ENCODE measurements at regions not wholly inside any gene's neighbourhood (a gene's known extent, or its start where the extent isn't known, plus 50 kb on each side); places are given as distances from the start of the nearest gene placed in this dataset.
A peak's percentile ranks its signal among the peaks of the same experiment; 100 is the strongest.

DNA sequence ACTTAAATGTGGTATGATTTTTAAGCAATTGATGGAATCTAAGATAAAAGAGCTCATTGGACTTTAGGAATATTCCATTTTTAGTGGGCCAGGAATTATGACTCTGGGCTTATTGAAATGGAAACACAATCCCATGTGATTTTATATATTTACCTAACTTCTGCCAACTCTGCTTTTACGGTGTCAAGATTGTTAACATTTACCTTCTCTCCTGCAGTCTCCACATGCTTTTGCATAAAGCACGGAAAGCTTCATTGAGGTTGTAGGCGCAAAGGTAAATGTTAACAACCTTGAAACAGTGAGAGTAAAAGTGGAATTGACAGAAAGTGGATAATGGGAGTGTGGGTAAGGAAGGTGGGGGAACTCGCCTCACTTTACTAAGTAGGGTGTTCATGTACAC lies 468.1 kb downstream of the PMP22 start:
- DNase-seq = no peak

DNA sequence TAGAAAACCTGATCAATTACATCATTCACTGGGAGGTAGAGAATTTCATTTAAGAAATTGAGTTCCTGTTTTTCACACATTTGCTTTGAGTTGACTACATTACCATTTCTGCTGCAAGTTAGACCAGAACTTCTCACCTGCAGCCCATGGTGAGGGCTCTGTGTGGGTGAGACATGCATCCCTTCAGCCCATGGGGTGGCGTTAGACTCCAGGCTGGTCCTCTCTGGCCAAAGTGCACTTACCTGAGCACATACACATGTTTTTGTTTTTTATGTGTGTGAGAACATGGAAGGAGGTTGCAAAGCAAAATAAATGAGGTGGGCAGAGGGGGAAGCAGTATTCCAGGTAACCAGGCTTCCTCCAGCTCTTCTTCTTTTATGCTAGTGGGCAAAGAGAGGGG lies 470.2 kb downstream of the PMP22 start:
- DNase-seq = no peak

DNA sequence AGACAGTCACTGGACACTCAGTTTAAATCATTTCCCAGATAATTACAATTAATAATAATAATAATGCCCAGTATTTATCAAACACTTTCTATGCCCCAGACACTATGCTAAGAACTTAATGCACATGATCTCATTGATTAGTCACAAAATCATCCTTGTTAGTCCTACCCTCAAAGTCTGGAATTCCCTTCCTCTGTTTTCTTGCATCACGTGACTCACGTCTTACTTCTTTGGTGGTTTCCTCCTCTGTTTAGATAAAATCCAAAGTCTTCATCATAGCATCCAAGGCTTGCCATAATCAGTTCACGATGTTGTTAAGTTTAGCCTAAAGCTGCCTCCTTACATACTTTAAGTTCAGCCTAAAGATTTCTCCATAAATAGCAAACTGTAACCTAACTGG lies 471.9 kb downstream of the PMP22 start:
- DNase-seq = no peak

DNA sequence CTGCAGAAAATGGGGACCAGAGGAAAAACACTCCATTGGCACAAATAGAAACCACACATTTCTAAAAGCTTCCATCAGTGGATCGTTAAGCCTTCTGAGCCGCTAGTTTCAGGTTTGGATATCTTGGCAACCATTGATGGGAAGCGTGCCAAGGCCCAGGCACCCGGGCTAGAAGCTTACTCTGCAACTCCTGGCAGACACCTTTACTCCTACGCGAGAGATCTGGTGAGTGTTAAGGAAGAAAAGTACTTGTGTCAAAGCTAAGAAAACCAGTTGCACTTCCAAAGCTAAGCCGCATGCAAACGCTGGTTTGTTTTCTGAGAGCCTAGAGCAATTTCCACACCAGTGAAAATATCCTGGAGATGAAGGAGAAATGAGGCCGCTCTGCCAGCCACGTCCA lies 472.4 kb downstream of the PMP22 start:
- DNase-seq = no peak

DNA sequence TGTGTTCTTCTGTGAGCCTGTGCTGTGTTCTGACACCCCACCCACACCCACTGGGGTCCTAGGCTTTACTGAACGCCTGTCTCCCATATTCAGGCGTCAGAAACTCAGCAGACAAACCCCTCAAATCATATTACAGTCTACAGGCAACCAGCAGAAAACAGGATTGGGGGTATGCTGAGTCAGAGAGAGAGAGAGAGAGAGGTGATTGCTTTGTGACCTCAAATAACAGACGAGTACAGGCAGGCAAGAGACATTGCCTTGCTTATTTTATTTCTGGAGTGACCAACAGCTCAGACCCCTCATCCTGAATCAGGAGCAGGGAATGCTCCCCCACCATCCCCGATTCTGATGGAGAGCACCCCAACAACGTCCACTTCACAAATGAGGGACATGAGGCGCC lies 473.9 kb downstream of the PMP22 start:
- no peak for DNase-seq

DNA sequence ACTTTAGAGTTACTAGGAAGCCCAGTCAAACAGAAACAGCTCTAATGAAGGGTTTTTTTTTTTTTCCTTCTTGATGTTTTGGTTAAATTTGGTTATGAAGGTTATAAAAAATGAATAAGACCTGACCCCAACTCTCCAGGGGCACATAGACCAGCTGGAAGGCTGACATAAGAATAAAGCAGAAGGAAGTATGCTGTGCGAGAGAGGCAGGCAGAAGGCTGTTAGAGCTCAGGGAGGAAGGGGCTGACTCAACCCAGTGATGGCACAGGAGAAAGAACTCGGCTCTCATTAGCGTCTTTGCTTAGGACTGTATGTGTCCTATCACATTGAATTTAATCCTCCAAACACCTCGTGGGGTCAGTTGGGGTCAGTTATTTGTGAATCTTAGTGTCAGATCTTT lies 474.6 kb downstream of the PMP22 start:
- DNase-seq = no peak

DNA sequence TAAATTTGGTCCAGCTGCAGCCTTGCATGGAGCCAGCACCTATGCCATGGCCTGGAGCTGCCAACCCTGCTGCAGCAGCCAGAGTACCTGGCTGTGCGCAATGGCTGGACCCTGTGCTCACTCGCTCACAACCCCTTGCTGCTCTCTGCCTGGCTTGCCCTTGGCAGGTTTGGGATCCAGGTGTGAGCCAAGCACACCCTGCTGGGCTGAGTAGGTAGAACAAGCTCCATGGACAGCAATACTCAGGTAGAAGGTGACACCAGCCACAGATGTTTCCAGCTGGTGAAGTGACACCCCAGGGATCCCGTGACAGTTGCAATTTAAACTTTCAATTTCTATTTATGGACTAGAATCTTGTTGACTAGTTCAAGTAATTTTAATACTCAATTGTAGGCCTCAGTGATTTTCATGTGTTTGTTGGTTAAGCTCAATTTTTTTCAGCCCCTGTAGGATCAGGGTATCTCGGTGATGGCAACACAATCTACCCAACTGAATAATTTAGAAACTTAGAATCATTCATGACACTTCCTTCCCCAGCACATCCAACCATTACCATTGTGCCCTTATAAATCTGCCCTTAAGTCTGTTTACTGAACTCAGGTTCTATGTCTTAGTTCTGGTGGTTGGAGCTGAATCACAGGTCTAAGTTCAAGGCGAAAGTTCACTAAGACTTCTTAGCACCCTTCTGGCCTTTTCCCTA lies 480.0 kb downstream of the PMP22 start:
- peak; percentile 1 to 7 for DNase-seq

DNA sequence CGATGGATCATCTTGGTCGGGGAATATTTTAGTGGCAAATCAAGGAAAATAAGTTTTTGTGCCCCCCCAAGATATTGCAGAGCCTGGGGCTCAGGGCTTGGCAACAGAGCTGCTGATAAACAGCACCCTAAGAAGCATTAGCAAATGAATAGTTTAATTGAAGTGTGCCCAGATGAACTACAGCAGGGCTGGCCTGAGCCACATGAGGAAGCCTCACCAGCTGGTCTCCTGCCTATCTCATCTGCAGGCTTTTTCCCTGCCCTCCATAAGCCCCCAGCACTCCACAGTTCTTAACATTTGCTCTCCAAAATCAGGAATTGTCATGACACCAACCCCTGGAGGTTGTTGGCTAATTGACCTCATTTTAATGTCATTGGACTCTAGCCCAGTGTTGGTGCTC lies 480.2 kb downstream of the HS3ST3B1 start:
- DNase-seq = no peak

DNA sequence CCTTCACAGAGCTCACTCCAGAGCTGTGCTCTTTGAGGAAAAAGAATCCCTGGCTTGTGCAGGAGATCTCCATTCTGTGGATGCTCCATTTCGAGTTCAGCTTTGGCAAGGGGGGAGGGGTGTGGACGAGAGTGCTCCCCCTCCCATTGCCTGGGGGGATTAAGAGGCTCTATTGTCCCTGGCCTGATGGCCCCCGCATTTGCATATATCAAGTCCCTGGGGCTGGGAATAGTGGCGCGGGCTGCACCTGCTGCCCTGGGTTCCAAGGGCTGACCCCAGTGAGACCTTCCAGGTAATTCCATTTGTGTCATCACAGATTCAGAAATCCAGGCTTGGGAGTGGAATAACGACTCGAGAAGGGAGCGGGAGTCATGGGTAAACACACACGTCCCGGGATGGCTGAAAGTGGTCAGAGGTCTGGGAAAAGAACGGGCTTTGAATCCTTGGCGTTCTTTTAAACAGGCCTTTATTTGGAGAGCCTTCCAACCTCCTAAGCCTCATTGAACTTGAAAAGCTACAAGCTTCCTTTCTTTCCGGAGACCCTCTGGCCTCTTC lies 479.3 kb downstream of the HS3ST3B1 start:
- DNase-seq = no peak

DNA sequence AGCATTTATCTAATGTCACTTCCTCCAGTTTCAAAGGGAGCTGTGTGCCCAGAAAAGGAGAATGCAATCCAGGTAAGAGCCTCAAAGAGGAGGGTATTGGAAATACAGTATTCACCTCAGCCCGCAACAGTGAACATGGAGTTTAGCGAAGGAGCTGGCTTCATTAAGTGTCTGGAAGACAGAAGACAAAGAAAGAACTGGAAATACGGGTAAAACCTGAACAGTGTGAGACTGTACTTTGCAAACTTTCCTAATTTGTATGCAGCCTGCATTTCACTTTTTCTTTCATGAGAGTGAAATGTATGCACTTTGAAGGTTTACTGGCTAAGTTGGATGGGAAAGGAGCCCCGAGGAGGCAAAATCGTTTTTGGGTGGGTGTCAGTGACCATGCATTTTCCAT lies 478.4 kb downstream of the HS3ST3B1 start:
- no peak for DNase-seq

DNA sequence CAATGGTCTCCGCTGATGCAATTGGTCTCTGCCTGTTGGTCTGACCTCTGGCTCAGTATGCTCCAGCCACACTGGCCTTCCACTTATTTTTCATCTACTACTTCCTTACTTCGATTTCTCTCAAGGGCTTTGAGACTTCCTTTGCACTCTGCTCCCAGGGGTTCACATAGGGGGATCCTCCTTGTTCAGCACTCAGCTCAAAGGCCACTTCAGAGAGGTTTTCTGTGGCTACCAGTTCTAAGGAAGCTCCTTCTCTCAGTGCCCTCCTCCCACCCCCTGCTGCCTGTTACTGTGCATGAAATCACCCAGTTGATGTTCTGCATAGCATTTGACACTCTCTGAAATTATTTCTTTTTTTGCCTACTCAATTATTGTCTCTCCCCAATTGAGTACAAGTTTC lies 476.4 kb downstream of the HS3ST3B1 start:
- DNase-seq = no peak

DNA sequence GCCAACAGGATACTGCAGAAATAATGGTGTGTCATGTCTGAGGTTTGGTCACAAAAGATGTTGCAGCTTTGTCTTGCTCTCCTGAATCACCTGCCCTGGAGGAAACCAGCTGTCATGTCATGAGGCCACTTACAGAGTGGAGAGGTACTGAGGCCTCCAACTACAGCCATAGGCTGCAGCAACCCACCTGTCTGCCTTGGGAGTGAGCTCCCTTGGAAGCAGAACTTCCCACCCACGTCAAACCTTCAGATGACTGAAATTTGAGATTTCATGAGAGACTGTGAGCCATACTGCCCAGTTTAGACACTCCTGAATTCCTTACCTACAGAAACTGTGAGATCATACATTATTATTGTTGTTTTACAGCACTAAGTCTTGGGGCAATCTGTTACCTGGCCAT lies 475.9 kb downstream of the HS3ST3B1 start:
- DNase-seq = no peak

DNA sequence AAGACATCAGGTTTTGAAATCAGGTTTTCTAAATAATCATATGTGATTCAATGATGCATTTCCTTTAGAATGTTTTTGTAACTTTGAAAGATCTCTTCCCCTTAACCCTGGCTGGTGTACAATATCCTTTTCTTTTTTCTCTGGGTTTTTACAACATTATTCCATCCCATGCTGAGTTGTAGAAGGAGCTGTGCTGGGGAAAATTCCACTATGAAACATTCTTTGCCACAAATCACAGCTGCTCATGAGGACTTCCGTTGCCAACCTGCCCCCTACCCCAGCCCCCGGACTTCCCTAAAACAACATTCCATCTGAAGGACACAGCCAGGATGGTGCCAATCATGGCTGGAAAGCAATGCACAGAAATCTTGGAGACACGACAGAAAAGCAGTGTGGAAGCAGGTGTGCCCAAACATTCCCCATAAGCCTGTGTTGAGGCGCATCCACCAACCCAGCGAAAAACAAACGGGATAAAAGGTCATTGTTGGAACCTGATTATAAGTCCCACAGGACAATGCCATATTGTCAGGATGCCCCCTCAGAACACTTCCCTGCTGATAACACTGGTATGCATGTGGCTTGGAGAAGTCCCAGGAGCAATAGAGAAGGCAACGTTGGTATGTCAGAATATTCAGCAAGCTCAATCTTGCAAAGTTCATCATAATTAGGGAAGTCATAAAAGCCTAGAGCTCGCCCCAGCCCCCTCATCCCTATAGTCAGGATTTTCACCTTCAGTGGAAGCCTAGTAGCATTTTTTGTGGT lies 475.0 kb downstream of the HS3ST3B1 start:
- DNase-seq = no peak

DNA sequence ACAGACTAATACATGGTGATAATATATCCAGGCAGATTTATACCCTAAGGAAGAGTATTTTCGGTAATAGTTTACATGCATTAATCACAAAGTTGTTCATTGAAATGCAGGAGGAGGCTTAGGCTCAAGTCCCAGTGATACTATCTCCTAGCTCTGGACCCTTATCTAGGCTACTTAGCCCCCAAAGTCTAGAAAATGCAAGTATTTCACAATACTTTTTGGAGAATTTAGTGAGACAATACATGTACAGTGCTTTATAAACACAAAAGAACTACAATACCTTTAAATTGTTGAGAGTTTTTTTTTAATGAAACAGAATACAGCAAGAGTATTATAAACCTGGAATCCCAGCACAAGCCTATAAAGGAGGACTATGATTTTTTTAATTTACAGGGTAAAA lies 473.9 kb downstream of the HS3ST3B1 start:
- DNase-seq = no peak

DNA sequence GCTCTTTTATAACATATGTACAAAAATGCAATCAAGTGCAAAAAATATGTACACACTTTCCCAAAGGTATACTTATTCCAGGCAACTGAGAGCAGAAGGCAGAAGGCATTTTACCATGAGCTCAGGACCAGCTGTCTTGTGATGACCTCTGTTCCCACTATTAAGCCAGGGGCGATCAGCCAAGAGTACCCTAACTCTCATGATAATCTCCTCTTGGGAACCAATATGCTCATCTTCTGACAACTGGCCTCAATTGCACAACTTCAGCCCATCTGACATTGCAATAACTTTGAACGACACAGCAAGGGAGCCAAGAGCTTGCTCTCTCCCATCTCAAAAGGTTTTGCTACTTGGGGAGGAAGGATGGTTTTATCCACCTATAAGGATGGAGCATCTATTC lies 471.9 kb downstream of the HS3ST3B1 start:
- no peak for DNase-seq

DNA sequence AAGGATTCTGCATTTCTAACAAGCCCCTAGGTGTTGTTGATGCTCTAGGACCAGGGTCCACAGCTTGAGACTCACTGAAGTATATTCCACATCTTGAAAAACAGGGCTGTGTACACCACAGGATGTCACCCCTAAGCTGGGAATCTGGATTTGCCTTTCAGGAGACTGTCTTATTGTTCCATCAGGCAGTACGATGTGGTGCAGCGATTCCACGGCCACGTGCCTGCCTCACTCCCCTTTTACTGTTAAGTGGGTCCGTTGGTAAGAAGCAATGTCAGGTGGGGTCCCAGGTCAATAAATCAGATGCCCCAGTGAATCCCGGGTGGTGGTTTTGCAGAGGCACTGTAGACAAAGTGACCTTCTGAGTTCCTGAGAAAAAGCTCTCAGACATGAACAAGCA lies 470.7 kb downstream of the HS3ST3B1 start:
- DNase-seq = no peak

DNA sequence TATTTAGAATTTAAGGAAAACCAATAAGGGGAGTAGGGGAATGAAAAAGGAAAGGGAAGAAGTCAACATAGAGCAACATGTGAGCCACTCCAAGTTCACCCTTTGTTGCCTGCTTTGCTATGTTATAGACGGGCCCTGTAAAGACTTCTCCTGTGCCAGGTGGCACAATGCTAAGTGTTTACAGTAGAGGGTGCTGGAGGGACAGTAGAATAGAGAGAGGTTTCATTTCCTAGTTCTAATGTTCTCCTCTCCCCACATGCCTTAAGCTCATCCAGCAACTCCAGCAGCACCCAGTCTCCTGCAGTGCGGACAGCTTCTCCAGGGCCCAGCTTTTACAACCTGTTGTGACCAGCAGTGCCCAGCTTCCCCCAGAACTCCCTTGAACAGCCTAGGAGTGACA lies 468.0 kb downstream of the HS3ST3B1 start:
- DNase-seq = no peak

DNA sequence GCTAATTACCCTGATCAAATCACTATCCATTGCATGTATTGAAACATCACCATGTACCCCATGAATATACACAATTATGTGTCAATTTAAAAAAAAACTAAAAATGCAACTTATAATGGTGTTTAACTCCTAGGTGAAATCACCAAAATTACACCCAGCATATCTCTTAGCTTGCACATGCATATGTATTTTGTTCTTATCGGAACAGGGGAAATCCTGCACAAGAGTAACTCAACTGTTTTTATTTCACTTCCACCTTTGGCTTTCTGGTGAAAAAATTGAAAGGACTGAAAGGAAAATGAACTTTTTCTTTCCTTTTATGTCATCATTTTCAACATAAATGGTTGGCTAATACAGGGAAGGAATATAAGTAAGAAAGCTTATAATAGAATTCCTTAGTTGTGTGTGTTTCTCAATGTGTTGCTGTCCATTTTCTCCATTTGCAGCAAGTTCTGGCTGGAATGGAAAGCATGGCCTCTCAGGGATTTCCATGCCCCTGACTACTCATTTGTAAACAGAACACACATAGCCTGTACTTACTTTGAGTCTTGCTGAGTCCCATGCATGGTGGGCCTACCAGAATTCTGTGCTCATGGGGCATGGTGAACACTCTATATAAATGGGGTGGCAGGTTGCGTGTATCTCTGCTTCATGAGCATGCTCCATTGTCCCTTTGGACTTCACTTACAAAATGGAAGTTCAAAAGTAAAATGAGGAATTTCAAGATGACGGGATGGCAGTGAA lies 462.0 kb downstream of the HS3ST3B1 start:
- DNase-seq = no peak

DNA sequence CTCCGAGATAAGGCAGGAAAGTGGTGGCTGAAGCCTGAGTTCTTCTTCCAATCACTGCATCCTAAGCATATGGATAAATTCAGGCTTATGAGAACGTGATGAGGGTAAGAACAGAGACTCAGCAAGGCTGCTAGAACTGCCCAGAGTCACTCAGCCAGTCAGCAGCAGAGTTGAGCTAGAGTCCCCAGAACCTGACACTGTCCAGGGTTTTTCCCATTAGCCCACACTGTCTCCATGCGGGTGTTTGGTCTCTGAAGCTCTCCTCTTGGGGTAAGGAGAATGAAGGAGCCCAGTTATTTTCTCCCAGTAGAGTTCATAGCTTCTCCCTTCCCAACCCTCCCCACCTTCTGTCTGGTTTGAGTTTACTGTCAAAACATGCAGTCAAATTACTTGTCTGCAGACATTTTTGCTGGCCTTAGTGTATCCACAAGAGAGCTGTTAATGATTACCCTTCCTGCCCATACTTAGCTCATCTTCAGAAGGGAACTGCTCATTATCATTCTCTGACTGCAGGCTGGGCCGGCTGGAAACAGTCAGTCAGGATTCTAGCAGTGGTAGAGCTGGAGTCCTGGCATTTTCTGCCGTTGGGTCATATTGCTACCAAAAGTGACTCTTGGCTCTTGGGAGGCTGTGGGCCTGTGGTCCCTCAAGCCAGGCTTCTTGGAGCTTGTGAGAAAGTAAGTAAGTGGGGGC lies 460.0 kb downstream of the HS3ST3B1 start:
- DNase-seq = no peak

DNA sequence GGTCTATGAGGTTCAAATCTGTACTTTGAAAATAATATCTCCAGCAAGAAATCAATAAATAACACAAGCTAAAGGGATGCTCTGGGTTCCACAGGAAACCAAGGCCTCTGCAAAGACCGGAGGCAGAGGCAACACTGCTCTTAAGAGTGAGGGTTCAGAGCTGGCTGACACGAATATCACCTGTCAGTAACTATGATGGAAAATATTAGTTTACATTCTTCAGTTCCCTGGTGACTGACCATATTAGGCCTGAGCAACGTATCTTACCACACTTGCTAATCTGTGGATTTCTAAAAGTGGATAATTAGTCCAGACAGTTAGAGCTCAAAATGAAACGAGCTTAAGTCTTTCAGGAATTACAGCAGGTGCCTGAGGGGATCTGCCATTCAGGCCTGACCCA lies 459.3 kb downstream of the HS3ST3B1 start:
- DNase-seq = no peak

DNA sequence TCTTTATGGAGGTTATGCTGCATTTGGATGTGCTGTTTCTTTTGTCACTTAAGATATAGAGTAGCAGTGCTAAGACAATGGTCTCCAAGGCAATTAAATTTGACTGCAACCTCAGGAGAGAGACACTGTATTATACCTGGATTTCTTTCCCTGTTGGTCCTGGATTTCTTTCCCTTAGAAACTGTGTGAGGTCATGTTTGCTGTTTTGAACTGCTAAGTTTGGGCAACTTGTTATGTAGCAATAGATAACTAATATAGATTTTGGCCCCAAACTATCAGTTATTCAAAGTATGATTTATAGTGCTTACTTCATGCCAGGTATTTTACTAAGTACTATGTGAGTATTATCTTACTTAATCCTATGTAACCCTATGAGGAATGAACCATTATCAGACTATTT lies 458.4 kb downstream of the HS3ST3B1 start:
- DNase-seq = no peak

DNA sequence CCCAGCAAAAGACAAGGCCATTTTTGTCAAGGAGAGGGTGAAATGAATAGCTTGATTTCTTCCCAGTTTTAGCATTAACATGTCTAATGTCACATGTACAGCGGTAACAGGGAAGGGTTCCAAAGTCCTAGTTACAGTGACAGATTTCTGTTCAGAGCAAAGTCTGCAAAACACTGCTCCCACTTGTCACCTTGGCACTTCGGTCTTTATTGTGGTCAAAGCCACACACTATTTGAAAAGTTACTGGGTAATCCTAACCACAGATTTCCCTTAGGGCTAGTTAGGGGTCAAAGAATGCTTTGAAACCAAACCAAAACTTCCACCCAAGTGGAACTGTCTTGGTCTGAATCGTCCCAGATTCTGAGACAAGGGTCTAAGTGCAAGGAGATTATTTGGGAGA lies 455.6 kb downstream of the HS3ST3B1 start:
- no peak for DNase-seq

DNA sequence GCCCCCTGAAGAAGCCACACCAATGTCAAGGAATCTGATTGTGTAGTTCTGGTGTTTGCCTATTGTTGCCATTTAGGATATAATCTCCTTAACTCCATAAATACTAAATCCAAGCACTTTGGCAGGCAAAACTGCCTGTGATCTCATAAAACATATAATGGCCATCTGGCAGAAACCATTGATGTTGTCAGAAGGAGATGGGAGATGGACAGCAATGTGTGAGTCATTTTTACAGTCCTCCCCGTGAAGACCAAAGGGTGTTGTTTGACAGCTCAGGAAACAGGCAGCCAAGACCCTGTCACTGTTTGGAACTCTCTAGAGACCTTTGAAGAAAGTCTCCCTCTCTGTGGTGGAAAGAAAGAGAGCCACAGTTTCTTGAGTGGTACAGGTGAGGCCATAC lies 454.1 kb downstream of the HS3ST3B1 start:
- DNase-seq = no peak

All from activated CD4-positive, alpha-beta T cell treated with anti-CD3 and anti-CD28 coated beads, Interleukin-2, amount 50 U/mL, for 48 hours (primary cell).